HepG2 (cell line): ENCODE measurements at regions not wholly inside any gene's neighbourhood (a gene's known extent, or its start where the extent isn't known, plus 50 kb on each side); places are given as distances from the start of the nearest gene placed in this dataset.

Source experiments
- ATF6 ChIP-seq: sonication (generic); formaldehyde crosslinking; conservative IDR thresholded peaks from 2 replicates; pipeline ENCODE4 v1.4.0; 2020; ENCODE audit warnings: missing genetic modification reagents
- FOSL2 ChIP-seq: sonication (generic); formaldehyde crosslinking; IDR thresholded peaks from 2 replicates; pipeline ENCODE4 v1.4.0; 2020; ENCODE audit warnings: missing genetic modification reagents
- HIVEP1 ChIP-seq: sonication (generic); formaldehyde crosslinking; IDR thresholded peaks from 2 replicates; pipeline ENCODE4 v1.4.0; 2020; ENCODE audit warnings: mild to moderate bottlenecking, missing genetic modification reagents
- KLF11 ChIP-seq: IDR thresholded peaks from 2 replicates; pipeline ENCODE4 v1.6.1; 2016; ENCODE audit warnings: missing compliant biosample characterization
- MNT ChIP-seq: fragments of 450-650 bp; IDR thresholded peaks from 2 replicates; pipeline ENCODE4 v1.6.1; 2016
- MXD3 ChIP-seq: IDR thresholded peaks from 2 replicates; pipeline ENCODE4 v1.6.1; 2016; ENCODE audit warnings: mild to moderate bottlenecking, missing biosample characterization, missing genetic modification reagents
- NFYC ChIP-seq: IDR thresholded peaks from 2 replicates; pipeline ENCODE4 v1.6.1; 2016; ENCODE audit warnings: missing genetic modification reagents, missing compliant biosample characterization
- PCBP2 ChIP-seq: fragments of 200-400 bp; formaldehyde crosslinking; optimal IDR thresholded peaks from 2 replicates; pipeline ENCODE3; 2018; ENCODE audit warnings: low read length, low read depth; ENCODE audit not compliant: poor library complexity, severe bottlenecking
- ZBTB40 ChIP-seq, 2 experiments: fragments of 450-650 bp in 1 of 2; sonication (generic) in 1 of 2; formaldehyde crosslinking in 1 of 2; IDR thresholded peaks; 2 replicates each; pipeline versions ENCODE4 v1.6.1 to v1.8.0; 2016 to 2022; ENCODE audit warnings: antibody characterized with exemption in 1 of 2, mild to moderate bottlenecking in 1 of 2, missing genetic modification reagents in 1 of 2
- ZFP91 ChIP-seq: sonication (generic); formaldehyde crosslinking; IDR thresholded peaks from 2 replicates; pipeline ENCODE4 v1.9.0; 2022; ENCODE audit warnings: missing genetic modification reagents, mild to moderate bottlenecking, borderline replicate concordance
- ZNF275 ChIP-seq: sonication (generic); formaldehyde crosslinking; IDR thresholded peaks from 2 replicates; pipeline ENCODE4 v1.8.0; 2022; ENCODE audit warnings: missing genetic modification reagents, mild to moderate bottlenecking, inconsistent platforms, borderline replicate concordance
- ZNF30 ChIP-seq: sonication (generic); formaldehyde crosslinking; IDR thresholded peaks from 2 replicates; pipeline ENCODE4 v1.5.0; 2020; ENCODE audit warnings: mild to moderate bottlenecking, missing genetic modification reagents
- ZNF768 ChIP-seq: sonication (generic); formaldehyde crosslinking; IDR thresholded peaks from 2 replicates; pipeline ENCODE4 v1.4.0; 2020; ENCODE audit warnings: missing genetic modification reagents
- ZSCAN31 ChIP-seq: sonication (generic); formaldehyde crosslinking; IDR thresholded peaks from 2 replicates; pipeline ENCODE4 v1.5.0; 2020; ENCODE audit warnings: low read depth, mild to moderate bottlenecking, missing genetic modification reagents

GRCh38 chr6:81215092-81215432, 537.4 kb downstream of the TENT5A start (continued):
- TF ChIP-seq ZNF30 (CRISPR knock-in tag) (no peak), ZNF275 (no peak), MXD3 (no peak), ATF6 (CRISPR knock-in tag) (no peak), ZFP91 (no peak), MNT (no peak), KLF11 (CRISPR knock-in tag) (no peak), PCBP2 (no peak), NFYC (CRISPR knock-in tag) (peak; percentile 47), ZNF768 (CRISPR knock-in tag) (no peak), ZBTB40 (IDR thresholded peaks at IDR 0.05) (no peak), ZBTB40 (CRISPR knock-in tag; IDR thresholded peaks at IDR 0.05) (no peak), HIVEP1 (CRISPR knock-in tag) (no peak), ZSCAN31 (CRISPR knock-in tag) (no peak), FOSL2 (CRISPR knock-in tag) (no peak)
